K562 (cell line): ENCODE measurements at regions not wholly inside any gene's neighbourhood (a gene's known extent, or its start where the extent isn't known, plus 50 kb on each side); places are given as distances from the start of the nearest gene placed in this dataset.

Source experiments
- ATAC-seq: fragments of 200-7000 bp; cut with Tn5 transposase; 3 replicates; pipeline ENCODE4 v1.9.1; 2020; ENCODE audit warnings: moderate library complexity
- BruUV-seq: library from RNA; stranded (reverse); fragments of 400-500 nt; replicated peaks from 2 replicates; lab custom pipeline; 2021; lab: Mats Ljungman, UMichigan
- CTCF ChIA-PET: fragments of 300-600 bp; formaldehyde crosslinking; extraction: SDS; loops from one replicate; lab custom pipeline; 2021; ENCODE audit warnings: low intra/inter-chr PET ratio; lab: Yijun Ruan, JAX
- POLR2A ChIA-PET: fragments of 300-600, 350-650 bp; sonication (Branson Sonifier 250); formaldehyde crosslinking; extraction: SDS; loops from one replicate; lab custom pipeline; 2021; ENCODE audit warnings: antibody characterized with exemption, inconsistent platforms; lab: Yijun Ruan, JAX
- DNase-seq, 4 experiments: peaks; one replicate each; pipeline versions ENCODE4 v3.0.0 to v3.0.0-alpha.2; 2011 to 2018; ENCODE audit warnings: low spot score in 3 of 4, mixed read lengths in 3 of 4; ENCODE audit errors: extremely low read depth in 1 of 4
- FAIRE-seq: peaks from 2 replicates; lab custom pipeline; 2011; peaks lifted over from hg19 to GRCh38; lab: Jason Lieb, UNC
- H2AFZ ChIP-seq: 2 replicates; pipeline ENCODE4 v1.6.0; 2011; ENCODE audit warnings: low read depth, low read length, control low read depth, inconsistent platforms
- H3K27ac ChIP-seq: fragments of 200-600 bp; 3 replicates; pipeline ENCODE4 v1.8.0; 2011; ENCODE audit warnings: low read depth, mild to moderate bottlenecking, control low read depth, inconsistent platforms, low read length, moderate library complexity, mixed read lengths; ENCODE audit errors: extremely low read depth
- H3K27me3 ChIP-seq, 2 experiments: fragments of 300-600 bp in 1 of 2; 2 replicates in 1 of 2; 3 replicates in 1 of 2; pipeline versions ENCODE4 v1.6.0 to v1.8.0; 2011; ENCODE audit warnings: inconsistent platforms in 2 of 2, low read length in 2 of 2, mild to moderate bottlenecking in 1 of 2, mixed read lengths in 1 of 2, moderate library complexity in 1 of 2; ENCODE audit not compliant: control insufficient read depth in 2 of 2, insufficient read depth in 2 of 2
- H3K36me3 ChIP-seq: fragments of 300-600 bp; 3 replicates; pipeline ENCODE4 v1.8.0; 2011; ENCODE audit warnings: mild to moderate bottlenecking, low read length, inconsistent platforms; ENCODE audit not compliant: control insufficient read depth, insufficient read depth
- H3K4me1 ChIP-seq, 2 experiments: fragments of 200-600 bp in 1 of 2; replicated peaks in 1 of 2; 2 replicates in 1 of 2; 3 replicates in 1 of 2; pipeline versions ENCODE4 v1.5.1 to v1.8.0; 2011; ENCODE audit warnings: inconsistent platforms in 2 of 2, low read length in 2 of 2, mild to moderate bottlenecking in 1 of 2, mixed read lengths in 1 of 2, moderate library complexity in 1 of 2; ENCODE audit not compliant: control insufficient read depth in 2 of 2, insufficient read depth in 2 of 2
- H3K4me2 ChIP-seq: 2 replicates; pipeline ENCODE4 v1.6.1; 2011; ENCODE audit warnings: low read length, control low read depth, inconsistent platforms, mixed read lengths; ENCODE audit not compliant: insufficient read depth
- H3K4me3 ChIP-seq: fragments of 200-600 bp; sonication (generic), shearing (Covaris generic); 2 replicates; pipeline ENCODE4 v1.5.1; 2016; ENCODE audit warnings: control low read depth, inconsistent platforms
- H3K79me2 ChIP-seq: fragments of 200-600 bp; 3 replicates; pipeline ENCODE4 v1.8.0; 2011; ENCODE audit warnings: low read length, inconsistent platforms; ENCODE audit not compliant: control insufficient read depth, insufficient read depth
- H3K9ac ChIP-seq, 2 experiments: 2 replicates each; pipeline versions ENCODE4 v1.6.0 to v1.6.1; 2011; ENCODE audit warnings: low read depth in 2 of 2, low read length in 2 of 2, control low read depth in 1 of 2, inconsistent platforms in 1 of 2, mild to moderate bottlenecking in 1 of 2, mixed read lengths in 1 of 2; ENCODE audit not compliant: insufficient read depth in 1 of 2
- H3K9me1 ChIP-seq: one replicate; pipeline ENCODE4 v1.6.0; 2011; ENCODE audit warnings: inconsistent platforms, mild to moderate bottlenecking, low read length, moderate library complexity; ENCODE audit not compliant: control insufficient read depth, insufficient read depth
- H3K9me3 ChIP-seq: replicated peaks from 2 replicates; pipeline ENCODE4 v1.5.1; 2011; ENCODE audit warnings: low read depth, low read length, inconsistent platforms; ENCODE audit not compliant: control insufficient read depth, insufficient read depth
- H4K20me1 ChIP-seq: replicated peaks from 2 replicates; pipeline ENCODE4 v1.6.1; 2011; ENCODE audit warnings: low read length, inconsistent platforms, mixed read lengths; ENCODE audit not compliant: control insufficient read depth, insufficient read depth
- CHD1 ChIP-seq: fragments of 200-600 bp; sonication (generic); IDR thresholded peaks from one replicate; pipeline ENCODE4 v1.6.1; 2012; ENCODE audit warnings: mild to moderate bottlenecking, moderate library complexity, low read length, inconsistent platforms
- HES1 ChIP-seq: fragments of 450-650 bp; IDR thresholded peaks from 2 replicates; pipeline ENCODE4 v1.6.1; 2016; ENCODE audit warnings: low read depth, mild to moderate bottlenecking, moderate library complexity
- NFE2L1 ChIP-seq: fragments of 450-650 bp; IDR thresholded peaks from 2 replicates; pipeline ENCODE4 v1.6.1; 2016; ENCODE audit warnings: missing genetic modification characterization, low read depth, mild to moderate bottlenecking, missing compliant biosample characterization, moderate library complexity, borderline replicate concordance
- NFIC ChIP-seq: fragments of 450-650 bp; IDR thresholded peaks from 2 replicates; pipeline ENCODE4 v1.6.1; 2017; ENCODE audit warnings: mild to moderate bottlenecking, inconsistent platforms
- POLR3G ChIP-seq: IDR thresholded peaks from 2 replicates; pipeline ENCODE4 v1.6.1; 2011; ENCODE audit not compliant: insufficient read length, insufficient replicate concordance; ENCODE audit errors: extremely low read depth
- RAD21 ChIP-seq, 2 experiments: fragments of 250-450 bp in 1 of 2; fragments of 450-650 bp in 1 of 2; sonication (Bioruptor Pico) in 1 of 2; formaldehyde crosslinking in 1 of 2; IDR thresholded peaks in 1 of 2; conservative IDR thresholded peaks in 1 of 2; 2 replicates each; pipeline versions ENCODE4 v1.4.0 to v1.8.0; 2020 to 2022; ENCODE audit warnings: mild to moderate bottlenecking in 2 of 2, moderate library complexity in 1 of 2
- ZNF239 ChIP-seq: fragments of 250-450 bp; sonication (Bioruptor Pico); IDR thresholded peaks from 2 replicates; pipeline ENCODE4 v1.4.0; 2020; ENCODE audit warnings: mild to moderate bottlenecking
- ZNF445 ChIP-seq: fragments of 250-450 bp; sonication (Bioruptor Pico); IDR thresholded peaks from 2 replicates; pipeline ENCODE4 v1.4.0; 2020; ENCODE audit warnings: low read depth, mild to moderate bottlenecking, moderate library complexity
- WGBS: fragments of 100-300 bp; shearing (Covaris generic); methylation state at CpG from one replicate; pipeline ENCODE4 v1.1.6; 2016; ENCODE audit warnings: low coverage, mixed read lengths; ENCODE audit not compliant: insufficient coverage; ENCODE audit errors: missing lambda C conversion rate; 5-methylcytosine and 5-hydroxymethylcytosine counted together
- in situ Hi-C: fragments of 300-500 bp; cut with MboI; formaldehyde crosslinking; loops from 4 replicates; pipeline ENCODE4 v1.15.0; 2018; ENCODE audit warnings: inconsistent platforms, mixed read lengths
- intact Hi-C: fragments of 100-400 bp; cut with micrococcal nuclease; formaldehyde crosslinking; loops from 2 replicates; pipeline ENCODE4 v1.14.2; 2022

- H3K79me2 ChIP-seq: no peaks in the 10 kb centered on the region
- no peaks in the 10 kb centered on the region for H3K36me3 ChIP-seq
- no peak for DNase-seq
- no peak overlapping the region for H3K27ac ChIP-seq
- H2AFZ ChIP-seq: no peak overlapping the region
- H3K9me1 ChIP-seq: no peaks in the 10 kb centered on the region
- no TSS peak for BruUV-seq
- FAIRE-seq: no peak
- H3K9me3 ChIP-seq: no peaks in the 10 kb centered on the region
- no peaks in the 10 kb centered on the region for H3K4me1 ChIP-seq
- CTCF ChIA-PET: no interaction called here
- WGBS: 0% methylated on average over 3 of the region's 3 CpGs
- POLR2A ChIA-PET: interaction anchor here (0.6 kb wide), 1 partner anchor 186 kb away, joined by 3 read pairs; no protein-coding TSS in a partner anchor
- in situ Hi-C loops: no loop called here
- no peak for ATAC-seq
- intact Hi-C loops: no loop called here
- H4K20me1 ChIP-seq: no peaks in the 10 kb centered on the region
- no peak overlapping the region for H3K9ac ChIP-seq
- H3K4me2 ChIP-seq: no peak overlapping the region
- H3K27me3 ChIP-seq: peaks cover 0 to 6% of the 10 kb centered on the region in 2 experiments; a peak in 2 of 5 replicates
- H3K4me3 ChIP-seq: no peak overlapping the region
- TF ChIP-seq NFE2L1 (no peak), ZNF445 (CRISPR knock-in tag) (no peak), CHD1 (no peak), ZNF239 (CRISPR knock-in tag) (no peak), POLR3G (no peak), RAD21 (CRISPR knock-in tag; conservative IDR thresholded peaks at IDR 0.05 in 1 of 2, IDR thresholded peaks at IDR 0.05 in 1 of 2) (no peak), HES1 (no peak), NFIC (peak; percentile 80)
Observed at GRCh38 chr5:75933489-75933888, 149.7 kb upstream of the SV2C start.
